SK-N-SH (cell line): ENCODE measurements at regions not wholly inside any gene's neighbourhood (a gene's known extent, or its start where the extent isn't known, plus 50 kb on each side); places are given as distances from the start of the nearest gene placed in this dataset.

Experiments used
- CTCF ChIA-PET: fragments of 300-600, 350-600 bp; formaldehyde crosslinking; extraction: SDS; loops from one replicate; lab custom pipeline; 2021; lab: Yijun Ruan, JAX
- POLR2A ChIA-PET: fragments of 350-600 bp; sonication (Branson Sonifier 250); formaldehyde crosslinking; extraction: SDS; loops from one replicate; lab custom pipeline; 2020; ENCODE audit warnings: antibody characterized with exemption, inconsistent platforms; lab: Yijun Ruan, JAX
- DNase-seq: peaks from one replicate; pipeline ENCODE4 v3.0.0; 2012
- H2AFZ ChIP-seq: fragments of 200-600 bp; sonication (generic); 2 replicates; pipeline ENCODE4 v1.8.1; 2016; ENCODE audit warnings: antibody characterized with exemption, mild to moderate bottlenecking, low read depth
- H3F3A ChIP-seq: fragments of 200-600 bp; sonication (generic); replicated peaks from 2 replicates; pipeline ENCODE3; 2016; ENCODE audit warnings: antibody characterized with exemption, mild to moderate bottlenecking; ENCODE audit not compliant: insufficient read depth
- H3K27ac ChIP-seq, 2 experiments: fragments of 200-500 bp in 1 of 2; fragments of 200-600 bp in 1 of 2; sonication (Bioruptor generic) in 1 of 2; sonication (generic), shearing (Covaris generic) in 1 of 2; 2 replicates each; pipeline versions ENCODE4 v1.5.1 to v1.6.1; 2014 to 2016; ENCODE audit warnings: low read depth in 2 of 2, inconsistent platforms in 1 of 2, low read length in 1 of 2, mild to moderate bottlenecking in 1 of 2, mixed read lengths in 1 of 2
- H3K27me3 ChIP-seq: fragments of 200-600 bp; sonication (generic), shearing (Covaris generic); 2 replicates; pipeline ENCODE4 v1.6.1; 2016; ENCODE audit warnings: mixed run types; ENCODE audit not compliant: insufficient read depth
- H3K36me3 ChIP-seq, 2 experiments: fragments of 200-500 bp in 1 of 2; fragments of 200-600 bp in 1 of 2; sonication (Bioruptor generic) in 1 of 2; sonication (generic) in 1 of 2; replicated peaks in 1 of 2; 2 replicates each; pipeline versions ENCODE3 to v1.5.1; 2014 to 2016; ENCODE audit warnings: low read length in 1 of 2, mild to moderate bottlenecking in 1 of 2; ENCODE audit not compliant: insufficient read depth in 2 of 2, control insufficient read depth in 1 of 2
- H3K4me1 ChIP-seq, 2 experiments: fragments of 200-500 bp in 1 of 2; fragments of 200-600 bp in 1 of 2; sonication (Bioruptor generic) in 1 of 2; sonication (generic), shearing (Covaris generic) in 1 of 2; 2 replicates each; pipeline versions ENCODE4 v1.5.1 to v1.6.1; 2014 to 2016; ENCODE audit warnings: low read depth in 1 of 2, low read length in 1 of 2, mixed run types in 1 of 2; ENCODE audit not compliant: insufficient read depth in 2 of 2, control insufficient read depth in 1 of 2
- H3K4me2 ChIP-seq: fragments of 200-600 bp; sonication (generic), shearing (Covaris generic); 2 replicates; pipeline ENCODE4 v1.6.1; 2017; ENCODE audit warnings: mixed run types
- H3K4me3 ChIP-seq, 2 experiments: fragments of 200-500 bp in 1 of 2; fragments of 200-600 bp in 1 of 2; sonication (Bioruptor generic) in 1 of 2; sonication (generic), shearing (Covaris generic) in 1 of 2; 2 replicates each; pipeline versions ENCODE4 v1.5.1 to v1.8.1; 2014 to 2016; ENCODE audit warnings: low read depth in 2 of 2, inconsistent platforms in 1 of 2, low read length in 1 of 2, mild to moderate bottlenecking in 1 of 2, mixed read lengths in 1 of 2, moderate library complexity in 1 of 2
- H3K79me2 ChIP-seq: fragments of 200-600 bp; sonication (generic); 2 replicates; pipeline ENCODE4 v1.8.1; 2017; ENCODE audit warnings: mild to moderate bottlenecking; ENCODE audit not compliant: insufficient read depth
- H3K9ac ChIP-seq: fragments of 200-600 bp; sonication (generic); 2 replicates; pipeline ENCODE4 v1.6.1; 2017; ENCODE audit warnings: mixed run types
- H3K9me2 ChIP-seq: fragments of 200-600 bp; sonication (generic); 2 replicates; pipeline ENCODE4 v1.6.1; 2017; ENCODE audit warnings: mixed run types
- H3K9me3 ChIP-seq: fragments of 200-600 bp; sonication (generic); 2 replicates; pipeline ENCODE4 v1.6.1; 2017; ENCODE audit warnings: mixed run types, mild to moderate bottlenecking, moderate library complexity
- H4K20me1 ChIP-seq: fragments of 200-600 bp; sonication (generic); 2 replicates; pipeline ENCODE4 v1.6.1; 2017; ENCODE audit warnings: mild to moderate bottlenecking, mixed run types; ENCODE audit not compliant: insufficient read depth
- ELF1 ChIP-seq: IDR thresholded peaks from 2 replicates; pipeline ENCODE4 v1.4.0; 2012
- FOXJ3 ChIP-seq: sonication (generic); formaldehyde crosslinking; IDR thresholded peaks from 2 replicates; pipeline ENCODE4 v1.5.1; 2020; ENCODE audit warnings: mild to moderate bottlenecking, missing genetic modification reagents
- GABPA ChIP-seq: IDR thresholded peaks from 2 replicates; pipeline ENCODE4 v1.4.0; 2012; ENCODE audit warnings: low read depth, mild to moderate bottlenecking
- GATA2 ChIP-seq: sonication (generic); formaldehyde crosslinking; IDR thresholded peaks from 2 replicates; pipeline ENCODE4 v1.5.0; 2020; ENCODE audit warnings: mild to moderate bottlenecking, missing genetic modification reagents
- JUND ChIP-seq: IDR thresholded peaks from 2 replicates; pipeline ENCODE4 v1.4.0; 2012
- MXI1 ChIP-seq: IDR thresholded peaks from 2 replicates; pipeline ENCODE4 v1.6.1; 2012; ENCODE audit warnings: mild to moderate bottlenecking, low read depth, low read length, improper control_type of control experiment
- NFIC ChIP-seq: IDR thresholded peaks from 2 replicates; pipeline ENCODE4 v1.4.0; 2012; ENCODE audit warnings: borderline replicate concordance
- NRF1 ChIP-seq: IDR thresholded peaks from 2 replicates; pipeline ENCODE4 v1.6.1; 2012; ENCODE audit warnings: low read depth, mild to moderate bottlenecking, low read length
- POLR2AphosphoS5 ChIP-seq: IDR thresholded peaks from 2 replicates; pipeline ENCODE4 v1.6.1; 2012; ENCODE audit warnings: low read depth, low read length
- RFX5 ChIP-seq: IDR thresholded peaks from 2 replicates; pipeline ENCODE4 v1.6.1; 2012; ENCODE audit warnings: mild to moderate bottlenecking, improper control_type of control experiment, low read length
- TAF1 ChIP-seq: IDR thresholded peaks from 2 replicates; pipeline ENCODE4 v1.6.1; 2012; ENCODE audit warnings: low read depth, mild to moderate bottlenecking, low read length, moderate library complexity, borderline replicate concordance
- TEAD4 ChIP-seq: IDR thresholded peaks from 2 replicates; pipeline ENCODE4 v1.4.0; 2012; ENCODE audit warnings: mild to moderate bottlenecking, borderline replicate concordance; ENCODE audit not compliant: insufficient read depth
- WGBS: methylation state at CpG from one replicate; pipeline ENCODE4 v1.1.6; 2017; ENCODE audit warnings: low lambda C conversion rate; 5-methylcytosine and 5-hydroxymethylcytosine counted together
- TF ChIP-seq, protein P1 (sequence below): IDR thresholded peaks from 2 replicates; pipeline ENCODE4 v1.4.0; 2012; ENCODE audit warnings: low read depth
- TF ChIP-seq, protein P2 (sequence below): fragments of 150-350 bp; IDR thresholded peaks from 2 replicates; pipeline ENCODE4 v1.6.1; 2017; ENCODE audit warnings: antibody characterized with exemption, low read length, low read depth, borderline replicate concordance
- TF ChIP-seq, protein P3 (sequence below): fragments of 200-600 bp; sonication (generic); IDR thresholded peaks from 2 replicates; pipeline ENCODE4 v1.6.1; 2017; ENCODE audit warnings: antibody characterized with exemption, mild to moderate bottlenecking, moderate library complexity
- TF ChIP-seq, protein P4 (sequence below): IDR thresholded peaks from 2 replicates; pipeline ENCODE4 v1.6.1; 2012; ENCODE audit warnings: mild to moderate bottlenecking, low read depth, low read length, moderate library complexity
- TF ChIP-seq, protein P5 (sequence below): IDR thresholded peaks from 2 replicates; pipeline ENCODE4 v1.4.0; 2012; ENCODE audit warnings: low read depth, borderline replicate concordance
- TF ChIP-seq, protein P6 (sequence below): IDR thresholded peaks from 2 replicates; pipeline ENCODE4 v1.4.0; 2012; ENCODE audit warnings: low read depth, borderline replicate concordance
- TF ChIP-seq, protein P7 (sequence below): fragments of 150-350 bp; IDR thresholded peaks from 2 replicates; pipeline ENCODE4 v1.6.1; 2016; ENCODE audit warnings: mild to moderate bottlenecking, low read depth, low read length

DNA sequence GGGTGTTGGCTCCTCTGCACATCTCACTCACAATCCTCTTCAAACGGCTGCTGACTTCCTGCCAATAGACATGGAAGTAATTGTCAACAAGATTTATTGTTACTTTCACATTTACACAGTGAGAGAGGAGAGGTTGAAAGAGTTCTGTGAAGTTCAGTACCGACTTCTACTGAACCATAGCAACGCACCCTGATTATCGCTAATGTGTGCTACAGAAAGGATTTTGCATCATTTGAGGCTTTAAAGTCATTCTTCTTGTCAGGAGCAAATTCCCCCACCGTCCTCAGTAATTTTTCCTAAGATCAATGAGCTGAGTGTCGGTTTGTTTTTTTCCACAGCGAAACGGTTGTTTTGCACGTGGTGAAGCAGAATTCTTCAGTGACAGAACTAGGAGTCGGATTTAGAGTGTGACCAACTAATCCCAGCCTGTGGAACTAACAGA, 361.0 kb downstream of the ADGRL2 start (continued):
- TF ChIP-seq, protein P1, sequence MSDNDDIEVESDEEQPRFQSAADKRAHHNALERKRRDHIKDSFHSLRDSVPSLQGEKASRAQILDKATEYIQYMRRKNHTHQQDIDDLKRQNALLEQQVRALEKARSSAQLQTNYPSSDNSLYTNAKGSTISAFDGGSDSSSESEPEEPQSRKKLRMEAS = no peak
- TF ChIP-seq ELF1 (no peak), JUND (no peak), GATA2 (CRISPR knock-in tag) (no peak), NFIC (no peak), NRF1 (no peak), POLR2AphosphoS5 (no peak)
- TF ChIP-seq, protein P2, sequence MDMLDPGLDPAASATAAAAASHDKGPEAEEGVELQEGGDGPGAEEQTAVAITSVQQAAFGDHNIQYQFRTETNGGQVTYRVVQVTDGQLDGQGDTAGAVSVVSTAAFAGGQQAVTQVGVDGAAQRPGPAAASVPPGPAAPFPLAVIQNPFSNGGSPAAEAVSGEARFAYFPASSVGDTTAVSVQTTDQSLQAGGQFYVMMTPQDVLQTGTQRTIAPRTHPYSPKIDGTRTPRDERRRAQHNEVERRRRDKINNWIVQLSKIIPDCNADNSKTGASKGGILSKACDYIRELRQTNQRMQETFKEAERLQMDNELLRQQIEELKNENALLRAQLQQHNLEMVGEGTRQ = no peak
- TF ChIP-seq, protein P3, sequence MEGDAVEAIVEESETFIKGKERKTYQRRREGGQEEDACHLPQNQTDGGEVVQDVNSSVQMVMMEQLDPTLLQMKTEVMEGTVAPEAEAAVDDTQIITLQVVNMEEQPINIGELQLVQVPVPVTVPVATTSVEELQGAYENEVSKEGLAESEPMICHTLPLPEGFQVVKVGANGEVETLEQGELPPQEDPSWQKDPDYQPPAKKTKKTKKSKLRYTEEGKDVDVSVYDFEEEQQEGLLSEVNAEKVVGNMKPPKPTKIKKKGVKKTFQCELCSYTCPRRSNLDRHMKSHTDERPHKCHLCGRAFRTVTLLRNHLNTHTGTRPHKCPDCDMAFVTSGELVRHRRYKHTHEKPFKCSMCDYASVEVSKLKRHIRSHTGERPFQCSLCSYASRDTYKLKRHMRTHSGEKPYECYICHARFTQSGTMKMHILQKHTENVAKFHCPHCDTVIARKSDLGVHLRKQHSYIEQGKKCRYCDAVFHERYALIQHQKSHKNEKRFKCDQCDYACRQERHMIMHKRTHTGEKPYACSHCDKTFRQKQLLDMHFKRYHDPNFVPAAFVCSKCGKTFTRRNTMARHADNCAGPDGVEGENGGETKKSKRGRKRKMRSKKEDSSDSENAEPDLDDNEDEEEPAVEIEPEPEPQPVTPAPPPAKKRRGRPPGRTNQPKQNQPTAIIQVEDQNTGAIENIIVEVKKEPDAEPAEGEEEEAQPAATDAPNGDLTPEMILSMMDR = no peak
- TF ChIP-seq, all 33 proteins: peak for 0

DNA sequence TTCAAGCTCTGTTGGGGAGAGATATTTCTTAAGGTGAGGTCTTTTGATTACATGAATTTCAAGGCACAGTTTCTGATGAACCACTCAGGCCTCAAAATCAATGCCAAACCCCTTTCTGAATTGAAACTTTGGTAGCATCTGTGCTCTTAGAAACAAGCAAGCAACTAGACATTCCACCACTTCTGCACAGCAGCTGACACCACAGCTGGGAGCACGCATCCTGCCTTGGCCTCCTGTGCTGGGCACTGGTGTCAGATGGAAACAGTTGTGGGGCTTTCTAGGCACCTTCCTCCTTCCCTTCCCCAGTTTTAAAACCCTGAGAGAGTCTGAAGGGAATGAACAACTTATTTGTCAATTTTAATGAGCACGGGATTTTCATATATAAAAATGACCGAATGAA, 360.2 kb downstream of the ADGRL2 start:
- H4K20me1 ChIP-seq = no peaks in the 10 kb centered on the region
- no peaks in the 10 kb centered on the region for H3F3A ChIP-seq
- no peak for TF ChIP-seq NRF1
- TF ChIP-seq POLR2AphosphoS5 = no peak
- TF ChIP-seq FOXJ3 (CRISPR knock-in tag) = no peak
- TF ChIP-seq, protein P4, sequence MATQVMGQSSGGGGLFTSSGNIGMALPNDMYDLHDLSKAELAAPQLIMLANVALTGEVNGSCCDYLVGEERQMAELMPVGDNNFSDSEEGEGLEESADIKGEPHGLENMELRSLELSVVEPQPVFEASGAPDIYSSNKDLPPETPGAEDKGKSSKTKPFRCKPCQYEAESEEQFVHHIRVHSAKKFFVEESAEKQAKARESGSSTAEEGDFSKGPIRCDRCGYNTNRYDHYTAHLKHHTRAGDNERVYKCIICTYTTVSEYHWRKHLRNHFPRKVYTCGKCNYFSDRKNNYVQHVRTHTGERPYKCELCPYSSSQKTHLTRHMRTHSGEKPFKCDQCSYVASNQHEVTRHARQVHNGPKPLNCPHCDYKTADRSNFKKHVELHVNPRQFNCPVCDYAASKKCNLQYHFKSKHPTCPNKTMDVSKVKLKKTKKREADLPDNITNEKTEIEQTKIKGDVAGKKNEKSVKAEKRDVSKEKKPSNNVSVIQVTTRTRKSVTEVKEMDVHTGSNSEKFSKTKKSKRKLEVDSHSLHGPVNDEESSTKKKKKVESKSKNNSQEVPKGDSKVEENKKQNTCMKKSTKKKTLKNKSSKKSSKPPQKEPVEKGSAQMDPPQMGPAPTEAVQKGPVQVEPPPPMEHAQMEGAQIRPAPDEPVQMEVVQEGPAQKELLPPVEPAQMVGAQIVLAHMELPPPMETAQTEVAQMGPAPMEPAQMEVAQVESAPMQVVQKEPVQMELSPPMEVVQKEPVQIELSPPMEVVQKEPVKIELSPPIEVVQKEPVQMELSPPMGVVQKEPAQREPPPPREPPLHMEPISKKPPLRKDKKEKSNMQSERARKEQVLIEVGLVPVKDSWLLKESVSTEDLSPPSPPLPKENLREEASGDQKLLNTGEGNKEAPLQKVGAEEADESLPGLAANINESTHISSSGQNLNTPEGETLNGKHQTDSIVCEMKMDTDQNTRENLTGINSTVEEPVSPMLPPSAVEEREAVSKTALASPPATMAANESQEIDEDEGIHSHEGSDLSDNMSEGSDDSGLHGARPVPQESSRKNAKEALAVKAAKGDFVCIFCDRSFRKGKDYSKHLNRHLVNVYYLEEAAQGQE = no peak
- TF ChIP-seq, protein P5, sequence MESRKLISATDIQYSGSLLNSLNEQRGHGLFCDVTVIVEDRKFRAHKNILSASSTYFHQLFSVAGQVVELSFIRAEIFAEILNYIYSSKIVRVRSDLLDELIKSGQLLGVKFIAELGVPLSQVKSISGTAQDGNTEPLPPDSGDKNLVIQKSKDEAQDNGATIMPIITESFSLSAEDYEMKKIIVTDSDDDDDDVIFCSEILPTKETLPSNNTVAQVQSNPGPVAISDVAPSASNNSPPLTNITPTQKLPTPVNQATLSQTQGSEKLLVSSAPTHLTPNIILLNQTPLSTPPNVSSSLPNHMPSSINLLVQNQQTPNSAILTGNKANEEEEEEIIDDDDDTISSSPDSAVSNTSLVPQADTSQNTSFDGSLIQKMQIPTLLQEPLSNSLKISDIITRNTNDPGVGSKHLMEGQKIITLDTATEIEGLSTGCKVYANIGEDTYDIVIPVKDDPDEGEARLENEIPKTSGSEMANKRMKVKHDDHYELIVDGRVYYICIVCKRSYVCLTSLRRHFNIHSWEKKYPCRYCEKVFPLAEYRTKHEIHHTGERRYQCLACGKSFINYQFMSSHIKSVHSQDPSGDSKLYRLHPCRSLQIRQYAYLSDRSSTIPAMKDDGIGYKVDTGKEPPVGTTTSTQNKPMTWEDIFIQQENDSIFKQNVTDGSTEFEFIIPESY = no peak
- TF ChIP-seq MXI1 = no peak
- no peak for TF ChIP-seq NFIC
- TF ChIP-seq GATA2 (CRISPR knock-in tag) = no peak
- no peak for TF ChIP-seq TEAD4
- TF ChIP-seq, protein P6, sequence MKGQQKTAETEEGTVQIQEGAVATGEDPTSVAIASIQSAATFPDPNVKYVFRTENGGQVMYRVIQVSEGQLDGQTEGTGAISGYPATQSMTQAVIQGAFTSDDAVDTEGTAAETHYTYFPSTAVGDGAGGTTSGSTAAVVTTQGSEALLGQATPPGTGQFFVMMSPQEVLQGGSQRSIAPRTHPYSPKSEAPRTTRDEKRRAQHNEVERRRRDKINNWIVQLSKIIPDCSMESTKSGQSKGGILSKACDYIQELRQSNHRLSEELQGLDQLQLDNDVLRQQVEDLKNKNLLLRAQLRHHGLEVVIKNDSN = no peak
- TF ChIP-seq GABPA = no peak
- TF ChIP-seq TAF1 = no peak
- no peak for TF ChIP-seq RFX5
- TF ChIP-seq, protein P1 = no peak
- TF ChIP-seq, protein P7, sequence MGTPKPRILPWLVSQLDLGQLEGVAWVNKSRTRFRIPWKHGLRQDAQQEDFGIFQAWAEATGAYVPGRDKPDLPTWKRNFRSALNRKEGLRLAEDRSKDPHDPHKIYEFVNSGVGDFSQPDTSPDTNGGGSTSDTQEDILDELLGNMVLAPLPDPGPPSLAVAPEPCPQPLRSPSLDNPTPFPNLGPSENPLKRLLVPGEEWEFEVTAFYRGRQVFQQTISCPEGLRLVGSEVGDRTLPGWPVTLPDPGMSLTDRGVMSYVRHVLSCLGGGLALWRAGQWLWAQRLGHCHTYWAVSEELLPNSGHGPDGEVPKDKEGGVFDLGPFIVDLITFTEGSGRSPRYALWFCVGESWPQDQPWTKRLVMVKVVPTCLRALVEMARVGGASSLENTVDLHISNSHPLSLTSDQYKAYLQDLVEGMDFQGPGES = no peak
- H3K36me3 ChIP-seq = no peaks in the 10 kb centered on the region
- H3K9me2 ChIP-seq = no peaks in the 10 kb centered on the region
- H3K9ac ChIP-seq = no peak overlapping the region
- H3K4me2 ChIP-seq = no peak overlapping the region
- no peak for DNase-seq
- no peak overlapping the region for H3K4me3 ChIP-seq
- no peaks in the 10 kb centered on the region for H3K4me1 ChIP-seq
- ChIA-PET CTCF (no interaction called here), POLR2A (no interaction called here)
- H2AFZ ChIP-seq = no peak overlapping the region
- WGBS = 69% methylated on average over 3 of the region's 3 CpGs
- no peak overlapping the region for H3K27ac ChIP-seq
- no peaks in the 10 kb centered on the region for H3K27me3 ChIP-seq
- H3K79me2 ChIP-seq = no peaks in the 10 kb centered on the region
- H3K9me3 ChIP-seq = no peaks in the 10 kb centered on the region
